ENCODE measurements at regions not wholly inside any gene's neighbourhood (a gene's known extent, or its start where the extent isn't known, plus 50 kb on each side); places are given as distances from the start of the nearest gene placed in this dataset.
A peak's percentile ranks its signal among the peaks of the same experiment; 100 is the strongest.

GRCh38 chr3:159731254-159731653 is 257.4 kb upstream of the IL12A start:
- H3K9me3 Mint-ChIP-seq (ENCODE audit: unreplicated experiment) = no peaks in the 10 kb centered on the region
- POLR2A ChIA-PET = no interaction called here
- peaks cover 17% of the 10 kb centered on the region for H3K36me3 Mint-ChIP-seq (ENCODE audit: insufficient read depth, unreplicated experiment)
- TF ChIP-seq, protein P1, sequence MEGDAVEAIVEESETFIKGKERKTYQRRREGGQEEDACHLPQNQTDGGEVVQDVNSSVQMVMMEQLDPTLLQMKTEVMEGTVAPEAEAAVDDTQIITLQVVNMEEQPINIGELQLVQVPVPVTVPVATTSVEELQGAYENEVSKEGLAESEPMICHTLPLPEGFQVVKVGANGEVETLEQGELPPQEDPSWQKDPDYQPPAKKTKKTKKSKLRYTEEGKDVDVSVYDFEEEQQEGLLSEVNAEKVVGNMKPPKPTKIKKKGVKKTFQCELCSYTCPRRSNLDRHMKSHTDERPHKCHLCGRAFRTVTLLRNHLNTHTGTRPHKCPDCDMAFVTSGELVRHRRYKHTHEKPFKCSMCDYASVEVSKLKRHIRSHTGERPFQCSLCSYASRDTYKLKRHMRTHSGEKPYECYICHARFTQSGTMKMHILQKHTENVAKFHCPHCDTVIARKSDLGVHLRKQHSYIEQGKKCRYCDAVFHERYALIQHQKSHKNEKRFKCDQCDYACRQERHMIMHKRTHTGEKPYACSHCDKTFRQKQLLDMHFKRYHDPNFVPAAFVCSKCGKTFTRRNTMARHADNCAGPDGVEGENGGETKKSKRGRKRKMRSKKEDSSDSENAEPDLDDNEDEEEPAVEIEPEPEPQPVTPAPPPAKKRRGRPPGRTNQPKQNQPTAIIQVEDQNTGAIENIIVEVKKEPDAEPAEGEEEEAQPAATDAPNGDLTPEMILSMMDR (IDR thresholded peaks at IDR 0.05; ENCODE audit: insufficient read depth in 1 of 2, low read depth in 1 of 2, low read length in 1 of 2, severe bottlenecking in 1 of 2, unreplicated experiment in 1 of 2) = no peak
- H3K27ac Mint-ChIP-seq (ENCODE audit: unreplicated experiment) = peak overlapping the region; percentile 80
- H3K4me3 ChIP-seq (ENCODE audit: low read depth, low read length) = no peak overlapping the region
- peaks cover 38% of the 10 kb centered on the region for H3K4me1 ChIP-seq
- H3K4me1 Mint-ChIP-seq (ENCODE audit: low read depth, unreplicated experiment) = peaks cover 17% of the 10 kb centered on the region
- peak overlapping the region; percentile 95 for H3K4me3 Mint-ChIP-seq (ENCODE audit: unreplicated experiment)
- DNase-seq = no peak
- no peaks in the 10 kb centered on the region for H3K27me3 Mint-ChIP-seq (ENCODE audit: insufficient read depth, unreplicated experiment)
- no peaks in the 10 kb centered on the region for H3K27me3 ChIP-seq (replicated peaks; ENCODE audit: control insufficient read depth, insufficient read depth, low read length)
- no TSS peak for BruUV-seq (replicated peaks)
- intact Hi-C loops (cut with micrococcal nuclease; ENCODE audit: unreplicated experiment) = loop anchor here (10.0 kb wide), 1 partner anchor 266 kb away; no protein-coding TSS in a partner anchor
- H3K36me3 ChIP-seq (ENCODE audit: control insufficient read depth, insufficient read depth, low read length) = no peaks in the 10 kb centered on the region
- no peaks in the 10 kb centered on the region for H3K9me3 ChIP-seq
- CTCF ChIA-PET = no interaction called here

DNA sequence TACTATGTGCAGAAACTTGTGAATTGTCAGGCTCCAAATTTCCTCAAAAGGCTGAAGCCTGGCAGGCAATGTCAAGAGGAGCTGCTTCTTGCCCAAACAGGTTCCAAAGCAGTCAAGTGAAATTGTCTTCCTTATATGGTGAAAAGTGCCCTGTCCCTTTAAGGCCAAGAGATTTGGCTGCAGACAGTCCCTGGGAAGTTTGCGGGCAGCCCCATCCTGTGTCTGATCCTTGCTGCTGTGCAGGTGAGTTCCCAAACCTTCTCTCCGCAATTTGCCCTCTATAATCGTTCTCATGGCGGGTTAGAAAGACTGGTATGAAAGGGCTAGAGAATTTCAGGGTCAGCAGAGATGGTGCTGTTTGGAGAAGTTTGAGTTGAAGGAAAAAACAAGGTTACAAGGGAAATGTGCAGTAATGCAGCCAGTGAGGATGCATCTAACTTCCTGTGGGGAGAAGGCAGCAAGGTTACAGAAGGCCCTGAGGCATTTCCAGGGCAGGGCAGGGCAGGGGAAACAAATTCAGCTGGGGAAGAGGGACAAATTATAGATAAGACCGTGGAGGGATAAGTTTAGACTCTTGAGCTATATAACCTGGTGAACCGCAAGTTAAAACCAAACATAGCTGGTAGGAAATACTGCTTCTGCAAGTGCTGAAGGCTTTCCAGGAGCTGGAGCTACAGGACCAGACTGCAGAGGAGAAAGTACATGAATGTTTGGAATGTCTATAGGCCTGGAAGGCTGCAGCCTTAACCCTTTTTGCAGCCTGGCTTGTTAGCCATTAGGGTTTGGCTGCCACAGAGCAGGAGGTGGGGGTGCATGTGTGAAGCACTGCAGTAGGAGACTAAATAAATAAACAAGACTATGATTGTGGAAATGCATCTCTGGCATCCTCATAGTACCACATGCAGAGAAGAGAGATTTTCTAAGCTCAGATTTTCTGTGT is 256.2 kb upstream of the IL12A start:
- peak; percentile 69 to 70 for DNase-seq
- Histone ChIP-seq H3K36me3 (ENCODE audit: control insufficient read depth, insufficient read depth, low read length) (no peaks in the 10 kb centered on the region), H3K9me3 (no peaks in the 10 kb centered on the region), H3K4me1 (peaks cover 45% of the 10 kb centered on the region), H3K4me3 (ENCODE audit: low read depth, low read length) (peak overlapping the region; percentile 40), H3K27me3 (replicated peaks; ENCODE audit: control insufficient read depth, insufficient read depth, low read length) (no peaks in the 10 kb centered on the region)
- TF ChIP-seq, protein P1 (IDR thresholded peaks at IDR 0.05; ENCODE audit: insufficient read depth in 1 of 2, low read depth in 1 of 2, low read length in 1 of 2, severe bottlenecking in 1 of 2, unreplicated experiment in 1 of 2) = peak in 1 of 2 experiments; percentile 21
- intact Hi-C loops (cut with micrococcal nuclease; ENCODE audit: unreplicated experiment) = loop anchor here (1.0 to 10.0 kb wide), 9 partner anchors 17 to 268 kb away; no protein-coding TSS in a partner anchor
- ChIA-PET POLR2A (interaction anchor here (0.6 to 2.1 kb wide), 3 partner anchors 31 to 73 kb away, joined by 3 to 13 read pairs (median 4); no protein-coding TSS in a partner anchor), CTCF (interaction anchor here (0.6 to 2.1 kb wide), 6 partner anchors 50 to 115 kb away, joined by 3 to 11 read pairs (median 4); no protein-coding TSS in a partner anchor)
- Mint-ChIP-seq H3K27ac (ENCODE audit: unreplicated experiment) (peak overlapping the region; percentile 80), H3K4me3 (ENCODE audit: unreplicated experiment) (peak overlapping the region; percentile 95), H3K4me1 (ENCODE audit: low read depth, unreplicated experiment) (peaks cover 23% of the 10 kb centered on the region), H3K27me3 (ENCODE audit: insufficient read depth, unreplicated experiment) (no peaks in the 10 kb centered on the region), H3K36me3 (ENCODE audit: insufficient read depth, unreplicated experiment) (peaks cover 25% of the 10 kb centered on the region), H3K9me3 (ENCODE audit: unreplicated experiment) (no peaks in the 10 kb centered on the region)
- no TSS peak for BruUV-seq (replicated peaks)

DNA sequence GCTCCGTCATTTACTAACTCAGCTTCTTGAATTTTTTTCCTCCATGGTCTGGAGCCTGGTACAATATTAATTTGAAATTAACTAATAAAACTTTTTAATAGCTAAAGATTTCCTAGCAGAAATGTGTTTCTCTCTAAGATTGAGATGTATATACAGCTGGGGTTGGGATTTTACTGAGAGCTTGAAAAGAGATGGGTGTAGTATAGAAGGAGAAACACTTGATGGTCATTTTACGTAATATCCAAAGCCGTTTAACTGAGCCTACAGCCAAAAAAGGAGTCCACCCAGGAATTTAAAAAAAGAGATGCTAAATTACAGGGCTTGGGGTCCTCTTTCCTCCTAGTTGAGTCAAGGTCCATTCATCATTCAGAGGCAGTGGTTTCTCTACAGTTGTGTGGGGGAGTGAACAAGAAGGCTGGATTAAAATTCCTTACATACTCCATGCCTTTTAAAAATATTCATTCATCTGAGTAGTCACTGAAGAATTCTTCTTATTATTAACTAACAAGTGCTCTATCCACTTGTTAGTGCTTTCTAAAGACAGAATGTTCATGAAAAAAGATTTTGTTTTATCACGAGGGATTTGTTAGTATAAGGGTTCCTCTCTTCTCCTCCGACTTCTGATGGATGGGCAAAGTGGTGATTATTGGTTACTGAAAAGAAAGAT is 255.3 kb upstream of the IL12A start:
- H3K36me3 Mint-ChIP-seq (ENCODE audit: insufficient read depth, unreplicated experiment) = peaks cover 26% of the 10 kb centered on the region
- H3K4me1 ChIP-seq = peaks cover 53% of the 10 kb centered on the region
- no peaks in the 10 kb centered on the region for H3K27me3 ChIP-seq (replicated peaks; ENCODE audit: control insufficient read depth, insufficient read depth, low read length)
- peak overlapping the region; percentile 95 for H3K4me3 Mint-ChIP-seq (ENCODE audit: unreplicated experiment)
- H3K4me1 Mint-ChIP-seq (ENCODE audit: low read depth, unreplicated experiment) = peaks cover 29% of the 10 kb centered on the region
- H3K36me3 ChIP-seq (ENCODE audit: control insufficient read depth, insufficient read depth, low read length) = no peaks in the 10 kb centered on the region
- peak overlapping the region; percentile 80 for H3K27ac Mint-ChIP-seq (ENCODE audit: unreplicated experiment)
- no peaks in the 10 kb centered on the region for H3K9me3 Mint-ChIP-seq (ENCODE audit: unreplicated experiment)
- no peak for DNase-seq
- BruUV-seq (replicated peaks) = TSS peak; percentile 89
- H3K9me3 ChIP-seq = no peaks in the 10 kb centered on the region
- CTCF ChIA-PET = interaction anchor here (0.6 to 2.1 kb wide), 6 partner anchors 49 to 116 kb away, joined by 3 to 11 read pairs (median 4); no protein-coding TSS in a partner anchor
- no peaks in the 10 kb centered on the region for H3K27me3 Mint-ChIP-seq (ENCODE audit: insufficient read depth, unreplicated experiment)
- intact Hi-C loops (cut with micrococcal nuclease; ENCODE audit: unreplicated experiment) = loop anchor here (2.0 to 10.0 kb wide), 2 partner anchors 55 to 269 kb away; no protein-coding TSS in a partner anchor
- POLR2A ChIA-PET = interaction anchor here (0.6 to 2.1 kb wide), 3 partner anchors 30 to 72 kb away, joined by 3 to 13 read pairs (median 4); no protein-coding TSS in a partner anchor
- TF ChIP-seq, protein P1 (IDR thresholded peaks at IDR 0.05; ENCODE audit: insufficient read depth in 1 of 2, low read depth in 1 of 2, low read length in 1 of 2, severe bottlenecking in 1 of 2, unreplicated experiment in 1 of 2) = no peak
- H3K4me3 ChIP-seq (ENCODE audit: low read depth, low read length) = peak overlapping the region; percentile 40
